ELF-1 (cell line): ENCODE measurements at regions not wholly inside any gene's neighbourhood (a gene's known extent, or its start where the extent isn't known, plus 50 kb on each side); places are given as distances from the start of the nearest gene placed in this dataset.

Experiments used
- DNase-seq: peaks from one replicate; pipeline ENCODE4 v3.0.0-alpha.2; 2016; ENCODE audit warnings: low read depth, low spot score

- no peak for DNase-seq
Observed at GRCh38 chr18:40907842-40908241, 1047.2 kb upstream of the PIK3C3 start.

- DNase-seq: no peak
Observed at GRCh38 chr18:40904295-40904694, 1050.7 kb upstream of the PIK3C3 start.

GRCh38 chr18:40902436-40902835 lies 1052.6 kb upstream of the PIK3C3 start:
- no peak for DNase-seq

GRCh38 chr18:40897884-40898283 lies 1057.2 kb upstream of the PIK3C3 start:
- DNase-seq: peak; percentile 40

- DNase-seq: no peak
Observed at GRCh38 chr18:40883271-40883670, 1071.8 kb upstream of the PIK3C3 start.

- no peak for DNase-seq
Observed at GRCh38 chr18:40882468-40882867, 1072.6 kb upstream of the PIK3C3 start.

GRCh38 chr18:40878371-40878770 lies 1076.7 kb upstream of the PIK3C3 start:
- no peak for DNase-seq

GRCh38 chr18:40877096-40877495 lies 1077.9 kb upstream of the PIK3C3 start:
- DNase-seq: no peak

- DNase-seq: no peak
Observed at GRCh38 chr18:40875101-40875615, 1079.9 kb upstream of the PIK3C3 start.

GRCh38 chr18:40874233-40874632 lies 1080.8 kb upstream of the PIK3C3 start:
- no peak for DNase-seq

GRCh38 chr18:40868110-40868858 lies 1086.8 kb upstream of the PIK3C3 start:
- DNase-seq: no peak

GRCh38 chr18:40867459-40867858 lies 1087.6 kb upstream of the PIK3C3 start:
- DNase-seq: no peak

- no peak for DNase-seq
Observed at GRCh38 chr18:40866968-40867367, 1088.1 kb upstream of the PIK3C3 start.

- DNase-seq: peak; percentile 14
Observed at GRCh38 chr18:40866013-40866645, 1088.9 kb upstream of the PIK3C3 start.

- no peak for DNase-seq
Observed at GRCh38 chr18:40864846-40865245, 1090.2 kb upstream of the PIK3C3 start.

- DNase-seq: no peak
Observed at GRCh38 chr18:40863801-40864200, 1091.2 kb upstream of the PIK3C3 start.

GRCh38 chr18:40860189-40860588 lies 1094.8 kb upstream of the PIK3C3 start:
- no peak for DNase-seq

- no peak for DNase-seq
Observed at GRCh38 chr18:40855661-40856060, 1099.4 kb upstream of the PIK3C3 start.

GRCh38 chr18:40852406-40852805 lies 1102.6 kb upstream of the PIK3C3 start:
- no peak for DNase-seq

- DNase-seq: no peak
Observed at GRCh38 chr18:40851014-40851429, 1104.0 kb upstream of the PIK3C3 start.

- no peak for DNase-seq
Observed at GRCh38 chr18:40849886-40850285, 1105.1 kb upstream of the PIK3C3 start.

GRCh38 chr18:40841467-40841866 lies 1113.6 kb upstream of the PIK3C3 start:
- no peak for DNase-seq

GRCh38 chr18:40841063-40841462 lies 1114.0 kb upstream of the PIK3C3 start:
- DNase-seq: no peak
